GM12878 (cell line): ENCODE measurements at regions not wholly inside any gene's neighbourhood (a gene's known extent, or its start where the extent isn't known, plus 50 kb on each side); places are given as distances from the start of the nearest gene placed in this dataset.

Experiments used
- ATAC-seq: fragments of 200-7000 bp; cut with Tn5 transposase; 3 replicates; pipeline ENCODE4 v1.9.1; 2020; ENCODE audit warnings: mild to moderate bottlenecking, moderate library complexity
- BruUV-seq: library from RNA; stranded (reverse); fragments of 400-500 nt; replicated peaks from 2 replicates; lab custom pipeline; 2021; lab: Mats Ljungman, UMichigan
- CTCF ChIA-PET: fragments of 300-600 bp; sonication (Branson Sonifier 250); formaldehyde crosslinking; extraction: SDS; loops from one replicate; lab custom pipeline; 2021; ENCODE audit warnings: inconsistent platforms; lab: Yijun Ruan, JAX
- POLR2A ChIA-PET: fragments of 350-600 bp; formaldehyde crosslinking; extraction: SDS; loops from one replicate; lab custom pipeline; 2021; ENCODE audit warnings: inconsistent platforms; lab: Charles Lee
- RAD21 ChIA-PET: fragments of 300-600 bp; sonication (Branson Sonifier 250); formaldehyde crosslinking; loops from one replicate; lab custom pipeline; 2023; ENCODE audit warnings: antibody characterized with exemption; ENCODE audit not compliant: unreplicated experiment; lab: Charles Lee
- SMC1A ChIA-PET: fragments of 300-600 bp; sonication (Branson Sonifier 250); formaldehyde crosslinking; loops from one replicate; lab custom pipeline; 2023; ENCODE audit not compliant: unreplicated experiment, uncharacterized antibody; lab: Charles Lee
- DNase-seq: peaks from one replicate; pipeline ENCODE4 v3.0.0-alpha.2; 2011; ENCODE audit warnings: low read depth, low spot score
- FAIRE-seq: peaks from 3 replicates; lab custom pipeline; 2011; peaks lifted over from hg19 to GRCh38; lab: Jason Lieb, UNC
- H2AFZ ChIP-seq: 2 replicates; pipeline ENCODE4 v1.6.0; 2011; ENCODE audit warnings: low read depth, low read length, control low read depth; ENCODE audit not compliant: control insufficient read depth
- H3K27ac ChIP-seq: 2 replicates; pipeline ENCODE4 v1.5.1; 2011; ENCODE audit warnings: control low read depth; ENCODE audit not compliant: control insufficient read depth, insufficient read depth
- H3K27me3 ChIP-seq, 2 experiments: replicated peaks in 1 of 2; 2 replicates each; pipeline versions ENCODE4 v1.6.0 to v1.6.1; 2011; ENCODE audit warnings: low read length in 1 of 2; ENCODE audit not compliant: control insufficient read depth in 2 of 2, insufficient read depth in 2 of 2
- H3K36me3 ChIP-seq, 2 experiments: 2 replicates each; pipeline ENCODE4 v1.5.1; 2011; ENCODE audit warnings: low read length in 1 of 2; ENCODE audit not compliant: control insufficient read depth in 2 of 2, insufficient read depth in 2 of 2
- H3K4me1 ChIP-seq: 2 replicates; pipeline ENCODE4 v1.6.1; 2011; ENCODE audit warnings: mild to moderate bottlenecking, low read length, moderate library complexity, mixed read lengths; ENCODE audit not compliant: control insufficient read depth, insufficient read depth
- H3K4me2 ChIP-seq: 2 replicates; pipeline ENCODE4 v1.6.0; 2011; ENCODE audit warnings: control low read depth; ENCODE audit not compliant: control insufficient read depth, insufficient read depth
- H3K4me3 ChIP-seq: fragments of 200-600 bp; sonication (generic); 2 replicates; pipeline ENCODE4 v1.5.1; 2016
- H3K79me2 ChIP-seq: 2 replicates; pipeline ENCODE4 v1.6.0; 2011; ENCODE audit warnings: low read length; ENCODE audit not compliant: control insufficient read depth, insufficient read depth
- H3K9ac ChIP-seq: 2 replicates; pipeline ENCODE4 v1.8.0; 2011; ENCODE audit warnings: low read length, control low read depth, mixed read lengths; ENCODE audit not compliant: control insufficient read depth, insufficient read depth
- H3K9me3 ChIP-seq: replicated peaks from 3 replicates; pipeline ENCODE4 v1.5.1; 2011; ENCODE audit warnings: mild to moderate bottlenecking, low read length; ENCODE audit not compliant: control insufficient read depth, insufficient read depth
- H4K20me1 ChIP-seq: 2 replicates; pipeline ENCODE4 v1.6.0; 2011; ENCODE audit not compliant: control insufficient read depth, insufficient read depth
- E4F1 ChIP-seq: fragments of 450-650 bp; IDR thresholded peaks from 2 replicates; pipeline ENCODE4 v1.6.1; 2018; ENCODE audit warnings: borderline replicate concordance, mild to moderate bottlenecking; ENCODE audit not compliant: partially characterized antibody
- EGR1 ChIP-seq, 2 experiments: IDR thresholded peaks; 1 replicate in 1 of 2; 2 replicates in 1 of 2; pipeline ENCODE4 v1.6.1; 2011 to 2012; ENCODE audit warnings: low read depth in 2 of 2, low read length in 2 of 2, borderline replicate concordance in 1 of 2, mild to moderate bottlenecking in 1 of 2, moderate library complexity in 1 of 2
- ESRRA ChIP-seq: IDR thresholded peaks from 2 replicates; pipeline ENCODE4 v1.6.1; 2012; ENCODE audit warnings: mild to moderate bottlenecking, low read length, improper control_type of control experiment
- FOXK2 ChIP-seq: fragments of 450-650 bp; IDR thresholded peaks from 2 replicates; pipeline ENCODE4 v1.6.1; 2017; ENCODE audit warnings: mild to moderate bottlenecking, moderate library complexity
- MTA3 ChIP-seq: IDR thresholded peaks from 2 replicates; pipeline ENCODE4 v1.6.1; 2012; ENCODE audit warnings: low read length, inconsistent platforms, borderline replicate concordance
- RB1 ChIP-seq: fragments of 450-650 bp; formaldehyde crosslinking; IDR thresholded peaks from 2 replicates; pipeline ENCODE4 v1.6.1; 2017; ENCODE audit warnings: mild to moderate bottlenecking, borderline replicate concordance
- SIN3A ChIP-seq: IDR thresholded peaks from 2 replicates; pipeline ENCODE4 v1.6.1; 2012; ENCODE audit warnings: low read depth, low read length, improper control_type of control experiment
- ZBTB33 ChIP-seq: fragments of 450-650 bp; IDR thresholded peaks from 2 replicates; pipeline ENCODE4 v1.6.1; 2017; ENCODE audit warnings: mild to moderate bottlenecking
- WGBS: methylation state at CpG from one replicate; pipeline ENCODE4 v1.1.6; 2016; ENCODE audit warnings: low lambda C conversion rate; ENCODE audit not compliant: insufficient replicate concordance, insufficient coverage; ENCODE audit errors: missing lambda C conversion rate; 5-methylcytosine and 5-hydroxymethylcytosine counted together
- in situ Hi-C: fragments of 300-500 bp; cut with MboI; formaldehyde crosslinking; loops from 9 replicates; pipeline ENCODE4 v1.14.3; 2018; ENCODE audit warnings: mixed read lengths
- intact Hi-C: fragments of 100-400 bp; cut with micrococcal nuclease; formaldehyde crosslinking; loops from one replicate; pipeline ENCODE4 v1.14.2; 2022; ENCODE audit not compliant: unreplicated experiment

- RAD21 ChIA-PET = no interaction called here
- DNase-seq = no peak
- Histone ChIP-seq H3K9me3 (no peaks in the 10 kb centered on the region), H2AFZ (no peak overlapping the region), H3K4me3 (no peak overlapping the region), H3K4me2 (no peak overlapping the region), H3K79me2 (no peaks in the 10 kb centered on the region), H3K9ac (no peak overlapping the region), H4K20me1 (no peaks in the 10 kb centered on the region), H3K27me3 (no peaks in the 10 kb centered on the region; a peak in 1 of 4 replicates), H3K4me1 (no peaks in the 10 kb centered on the region), H3K36me3 (no peaks in the 10 kb centered on the region), H3K27ac (no peak overlapping the region)
- no peak for TF ChIP-seq SIN3A
- SMC1A ChIA-PET = interaction anchor here (1.0 to 2.9 kb wide), 5 partner anchors 11 to 106 kb away, joined by 3 to 12 read pairs (median 3); no protein-coding TSS in a partner anchor
- no TSS peak for BruUV-seq
- 54% methylated on average over 4 of the region's 4 CpGs for WGBS
- POLR2A ChIA-PET = interaction anchor here (1.5 kb wide), 1 partner anchor 11 kb away, joined by 4 read pairs; no protein-coding TSS in a partner anchor
- CTCF ChIA-PET = interaction anchor here (0.6 to 1.3 kb wide), 2 partner anchors 7 to 106 kb away, joined by 3 to 5 read pairs; no protein-coding TSS in a partner anchor
- no peak for ATAC-seq
- FAIRE-seq = no peak
- in situ Hi-C loops (no loop called here), intact Hi-C loops (no loop called here)
These were observed 101.2 kb upstream of the CITED2 start for GRCh38 chr6:139475646-139476045.

- ChIA-PET CTCF (interaction anchor here (0.6 to 1.3 kb wide), 6 partner anchors 7 to 614 kb away, joined by 3 to 5 read pairs (median 3); no protein-coding TSS in a partner anchor), SMC1A (interaction anchor here (1.0 to 2.9 kb wide), 5 partner anchors 12 to 106 kb away, joined by 3 to 12 read pairs (median 6); no protein-coding TSS in a partner anchor), POLR2A (no interaction called here), RAD21 (interaction anchor here (1.4 to 2.5 kb wide), 3 partner anchors 26 to 106 kb away, joined by 6 to 16 read pairs (median 7); partner anchors contain the start of gene CITED2)
- no TSS peak for BruUV-seq
- Histone ChIP-seq H3K4me1 (no peaks in the 10 kb centered on the region), H2AFZ (no peak overlapping the region), H3K4me3 (no peak overlapping the region), H3K9ac (no peak overlapping the region), H3K27ac (no peak overlapping the region), H4K20me1 (no peaks in the 10 kb centered on the region), H3K36me3 (no peaks in the 10 kb centered on the region), H3K79me2 (no peaks in the 10 kb centered on the region), H3K4me2 (no peak overlapping the region), H3K9me3 (no peaks in the 10 kb centered on the region), H3K27me3 (no peaks in the 10 kb centered on the region; a peak in 1 of 4 replicates)
- FAIRE-seq (no peak), ATAC-seq (no peak), DNase-seq (no peak)
- intact Hi-C loops (no loop called here), in situ Hi-C loops (no loop called here)
- WGBS = 78% methylated on average over 5 of the region's 5 CpGs
- no peak for TF ChIP-seq RB1
- TF ChIP-seq MTA3 = no peak
- TF ChIP-seq E4F1 = no peak
- no peak for TF ChIP-seq ZBTB33
- no peak for TF ChIP-seq FOXK2
- no peak for TF ChIP-seq EGR1 (IDR thresholded peaks at IDR 0.05; ENCODE audit: borderline replicate concordance in 1 of 2, low read depth in 2 of 2, low read length in 2 of 2)
- no peak for TF ChIP-seq ESRRA
These were observed 100.8 kb upstream of the CITED2 start for GRCh38 chr6:139475241-139475640.
